ENCODE measurements at regions not wholly inside any gene's neighbourhood (a gene's known extent, or its start where the extent isn't known, plus 50 kb on each side); places are given as distances from the start of the nearest gene placed in this dataset.

DNA sequence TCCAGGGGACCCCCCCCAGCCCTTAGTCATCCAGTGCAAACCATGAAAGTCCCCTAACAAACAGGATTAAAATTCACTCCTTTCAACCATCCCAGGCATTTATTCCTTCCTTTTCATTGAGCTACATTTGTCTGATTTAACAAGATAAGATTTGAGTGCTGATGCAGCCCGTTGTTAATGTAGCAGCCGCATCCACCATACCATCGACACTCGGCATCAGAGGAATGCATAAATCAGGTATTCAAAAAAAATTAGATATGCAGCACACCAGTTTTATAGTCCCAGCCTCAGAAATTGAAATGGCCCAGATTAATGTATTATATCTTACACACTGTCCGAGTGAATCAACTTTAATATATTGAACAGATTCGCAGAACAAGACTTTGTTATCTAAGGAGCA is 676.5 kb upstream of the FANCL start:
- in situ Hi-C loops (cut with MboI) (no loop called here), intact Hi-C loops (cut with micrococcal nuclease; ENCODE audit: unreplicated experiment) (no loop called here)
- 74% methylated on average over 6 of the region's 6 CpGs for WGBS (ENCODE audit: insufficient coverage, insufficient replicate concordance, low lambda C conversion rate, missing lambda C conversion rate)
- Histone ChIP-seq H3K27me3 (replicated peaks in 1 of 2; ENCODE audit: control insufficient read depth in 2 of 2, insufficient read depth in 2 of 2, low read length in 1 of 2) (no peaks in the 10 kb centered on the region), H3K36me3 (ENCODE audit: control insufficient read depth in 2 of 2, insufficient read depth in 2 of 2, low read length in 1 of 2) (no peaks in the 10 kb centered on the region), H3K4me2 (ENCODE audit: control insufficient read depth, insufficient read depth) (no peak overlapping the region), H3K9ac (ENCODE audit: control insufficient read depth, insufficient read depth, low read length) (no peak overlapping the region), H3K27ac (ENCODE audit: control insufficient read depth, insufficient read depth) (no peak overlapping the region), H3K79me2 (ENCODE audit: control insufficient read depth, insufficient read depth, low read length) (no peaks in the 10 kb centered on the region), H3K4me1 (ENCODE audit: control insufficient read depth, insufficient read depth, low read length) (no peaks in the 10 kb centered on the region), H3K4me3 (no peak overlapping the region), H4K20me1 (ENCODE audit: control insufficient read depth, insufficient read depth) (no peaks in the 10 kb centered on the region), H2AFZ (ENCODE audit: control insufficient read depth, low read depth, low read length) (no peak overlapping the region), H3K9me3 (replicated peaks; ENCODE audit: control insufficient read depth, insufficient read depth, low read length) (no peaks in the 10 kb centered on the region)
- RAD21 ChIA-PET (ENCODE audit: unreplicated experiment), result no interaction called here
- TF ChIP-seq, protein P1, sequence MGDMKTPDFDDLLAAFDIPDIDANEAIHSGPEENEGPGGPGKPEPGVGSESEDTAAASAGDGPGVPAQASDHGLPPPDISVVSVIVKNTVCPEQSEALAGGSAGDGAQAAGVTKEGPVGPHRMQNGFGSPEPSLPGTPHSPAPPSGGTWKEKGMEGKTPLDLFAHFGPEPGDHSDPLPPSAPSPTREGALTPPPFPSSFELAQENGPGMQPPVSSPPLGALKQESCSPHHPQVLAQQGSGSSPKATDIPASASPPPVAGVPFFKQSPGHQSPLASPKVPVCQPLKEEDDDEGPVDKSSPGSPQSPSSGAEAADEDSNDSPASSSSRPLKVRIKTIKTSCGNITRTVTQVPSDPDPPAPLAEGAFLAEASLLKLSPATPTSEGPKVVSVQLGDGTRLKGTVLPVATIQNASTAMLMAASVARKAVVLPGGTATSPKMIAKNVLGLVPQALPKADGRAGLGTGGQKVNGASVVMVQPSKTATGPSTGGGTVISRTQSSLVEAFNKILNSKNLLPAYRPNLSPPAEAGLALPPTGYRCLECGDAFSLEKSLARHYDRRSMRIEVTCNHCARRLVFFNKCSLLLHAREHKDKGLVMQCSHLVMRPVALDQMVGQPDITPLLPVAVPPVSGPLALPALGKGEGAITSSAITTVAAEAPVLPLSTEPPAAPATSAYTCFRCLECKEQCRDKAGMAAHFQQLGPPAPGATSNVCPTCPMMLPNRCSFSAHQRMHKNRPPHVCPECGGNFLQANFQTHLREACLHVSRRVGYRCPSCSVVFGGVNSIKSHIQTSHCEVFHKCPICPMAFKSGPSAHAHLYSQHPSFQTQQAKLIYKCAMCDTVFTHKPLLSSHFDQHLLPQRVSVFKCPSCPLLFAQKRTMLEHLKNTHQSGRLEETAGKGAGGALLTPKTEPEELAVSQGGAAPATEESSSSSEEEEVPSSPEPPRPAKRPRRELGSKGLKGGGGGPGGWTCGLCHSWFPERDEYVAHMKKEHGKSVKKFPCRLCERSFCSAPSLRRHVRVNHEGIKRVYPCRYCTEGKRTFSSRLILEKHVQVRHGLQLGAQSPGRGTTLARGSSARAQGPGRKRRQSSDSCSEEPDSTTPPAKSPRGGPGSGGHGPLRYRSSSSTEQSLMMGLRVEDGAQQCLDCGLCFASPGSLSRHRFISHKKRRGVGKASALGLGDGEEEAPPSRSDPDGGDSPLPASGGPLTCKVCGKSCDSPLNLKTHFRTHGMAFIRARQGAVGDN (IDR thresholded peaks at IDR 0.05), result no peak
- TF ChIP-seq SRF (IDR thresholded peaks at IDR 0.05; ENCODE audit: low read depth in 2 of 2, low read length in 2 of 2) (no peak), ZBED1 (IDR thresholded peaks at IDR 0.05; ENCODE audit: borderline replicate concordance) (no peak), CBFB (IDR thresholded peaks at IDR 0.05; ENCODE audit: low read depth) (no peak), ZSCAN29 (IDR thresholded peaks at IDR 0.05) (no peak), WRNIP1 (IDR thresholded peaks at IDR 0.05; ENCODE audit: borderline replicate concordance, low read depth, low read length) (no peak), NFYB (IDR thresholded peaks at IDR 0.05; ENCODE audit: insufficient read depth, low read depth, low read length) (no peak), IKZF1 (conservative IDR thresholded peaks at IDR 0.05) (no peak), ZNF622 (IDR thresholded peaks at IDR 0.05) (no peak)
- TF ChIP-seq, protein P2, sequence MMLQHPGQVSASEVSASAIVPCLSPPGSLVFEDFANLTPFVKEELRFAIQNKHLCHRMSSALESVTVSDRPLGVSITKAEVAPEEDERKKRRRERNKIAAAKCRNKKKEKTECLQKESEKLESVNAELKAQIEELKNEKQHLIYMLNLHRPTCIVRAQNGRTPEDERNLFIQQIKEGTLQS (IDR thresholded peaks at IDR 0.05; ENCODE audit: borderline replicate concordance, extremely low read depth, low read depth, low read length), result no peak
- TF ChIP-seq, protein P3, sequence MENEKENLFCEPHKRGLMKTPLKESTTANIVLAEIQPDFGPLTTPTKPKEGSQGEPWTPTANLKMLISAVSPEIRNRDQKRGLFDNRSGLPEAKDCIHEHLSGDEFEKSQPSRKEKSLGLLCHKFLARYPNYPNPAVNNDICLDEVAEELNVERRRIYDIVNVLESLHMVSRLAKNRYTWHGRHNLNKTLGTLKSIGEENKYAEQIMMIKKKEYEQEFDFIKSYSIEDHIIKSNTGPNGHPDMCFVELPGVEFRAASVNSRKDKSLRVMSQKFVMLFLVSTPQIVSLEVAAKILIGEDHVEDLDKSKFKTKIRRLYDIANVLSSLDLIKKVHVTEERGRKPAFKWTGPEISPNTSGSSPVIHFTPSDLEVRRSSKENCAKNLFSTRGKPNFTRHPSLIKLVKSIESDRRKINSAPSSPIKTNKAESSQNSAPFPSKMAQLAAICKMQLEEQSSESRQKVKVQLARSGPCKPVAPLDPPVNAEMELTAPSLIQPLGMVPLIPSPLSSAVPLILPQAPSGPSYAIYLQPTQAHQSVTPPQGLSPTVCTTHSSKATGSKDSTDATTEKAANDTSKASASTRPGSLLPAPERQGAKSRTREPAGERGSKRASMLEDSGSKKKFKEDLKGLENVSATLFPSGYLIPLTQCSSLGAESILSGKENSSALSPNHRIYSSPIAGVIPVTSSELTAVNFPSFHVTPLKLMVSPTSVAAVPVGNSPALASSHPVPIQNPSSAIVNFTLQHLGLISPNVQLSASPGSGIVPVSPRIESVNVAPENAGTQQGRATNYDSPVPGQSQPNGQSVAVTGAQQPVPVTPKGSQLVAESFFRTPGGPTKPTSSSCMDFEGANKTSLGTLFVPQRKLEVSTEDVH (IDR thresholded peaks at IDR 0.05; ENCODE audit: low read depth, partially characterized antibody), result no peak
- TF ChIP-seq, protein P4, sequence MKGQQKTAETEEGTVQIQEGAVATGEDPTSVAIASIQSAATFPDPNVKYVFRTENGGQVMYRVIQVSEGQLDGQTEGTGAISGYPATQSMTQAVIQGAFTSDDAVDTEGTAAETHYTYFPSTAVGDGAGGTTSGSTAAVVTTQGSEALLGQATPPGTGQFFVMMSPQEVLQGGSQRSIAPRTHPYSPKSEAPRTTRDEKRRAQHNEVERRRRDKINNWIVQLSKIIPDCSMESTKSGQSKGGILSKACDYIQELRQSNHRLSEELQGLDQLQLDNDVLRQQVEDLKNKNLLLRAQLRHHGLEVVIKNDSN (IDR thresholded peaks at IDR 0.05; ENCODE audit: borderline replicate concordance, extremely low read length, insufficient read depth, low read depth, low read length), result no peak
- POLR2A ChIA-PET, result no interaction called here
- SMC1A ChIA-PET (ENCODE audit: uncharacterized antibody, unreplicated experiment), result no interaction called here
- FAIRE-seq (no peak), DNase-seq (ENCODE audit: low read depth, low spot score) (no peak), ATAC-seq (no peak)
- CTCF ChIA-PET, result no interaction called here
- no TSS peak for BruUV-seq (replicated peaks)

Measured in GM12878 (cell line).